Mucosa of stomach (tissue), 1 donor: ENCODE measurements at regions not wholly inside any gene's neighbourhood (a gene's known extent, or its start where the extent isn't known, plus 50 kb on each side); places are given as distances from the start of the nearest gene placed in this dataset.

Experiments used
- H3K27me3 ChIP-seq: one replicate; pipeline ENCODE4 v1.7.0; 2013; ENCODE audit warnings: mild to moderate bottlenecking, low read length; ENCODE audit not compliant: control insufficient read depth, insufficient read depth
- H3K36me3 ChIP-seq: one replicate; pipeline ENCODE4 v1.7.0; 2013; ENCODE audit warnings: low read length; ENCODE audit not compliant: control insufficient read depth, insufficient read depth
- H3K4me1 ChIP-seq: one replicate; pipeline ENCODE4 v1.7.0; 2013; ENCODE audit warnings: mild to moderate bottlenecking, low read length; ENCODE audit not compliant: control insufficient read depth, insufficient read depth
- H3K4me3 ChIP-seq: one replicate; pipeline ENCODE4 v1.7.0; 2013; ENCODE audit warnings: low read length
- H3K9ac ChIP-seq: one replicate; pipeline ENCODE4 v1.7.0; 2013; ENCODE audit warnings: mild to moderate bottlenecking, low read length, moderate library complexity
- H3K9me3 ChIP-seq: one replicate; pipeline ENCODE4 v1.7.0; 2013; ENCODE audit warnings: mild to moderate bottlenecking, low read length, moderate library complexity; ENCODE audit not compliant: control insufficient read depth
- donor health status: Pancreatic carcinoma.

DNA sequence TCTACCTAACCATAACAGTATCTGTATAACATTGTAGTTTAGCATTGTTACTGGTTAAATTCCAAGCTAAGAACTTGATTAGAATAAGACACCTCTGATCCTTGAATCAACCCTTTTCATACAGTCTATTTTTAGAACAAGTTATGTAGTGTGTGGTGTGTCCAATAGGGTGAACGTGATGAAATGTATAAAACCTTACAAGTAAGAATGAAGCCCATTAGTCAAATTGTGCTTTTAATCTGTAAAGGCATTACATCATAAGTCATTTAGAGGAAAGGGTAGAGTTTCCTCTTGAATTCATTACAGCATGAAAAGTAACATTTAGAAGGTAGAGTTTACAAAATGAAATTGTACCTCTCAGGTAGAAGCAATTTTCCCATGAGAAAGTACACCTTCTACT, 479.2 kb downstream of the LTN1 start:
- Histone ChIP-seq H3K4me1 (no peaks in the 10 kb centered on the region), H3K9me3 (no peaks in the 10 kb centered on the region), H3K36me3 (no peaks in the 10 kb centered on the region), H3K4me3 (no peak overlapping the region), H3K27me3 (no peaks in the 10 kb centered on the region), H3K9ac (no peak overlapping the region)

DNA sequence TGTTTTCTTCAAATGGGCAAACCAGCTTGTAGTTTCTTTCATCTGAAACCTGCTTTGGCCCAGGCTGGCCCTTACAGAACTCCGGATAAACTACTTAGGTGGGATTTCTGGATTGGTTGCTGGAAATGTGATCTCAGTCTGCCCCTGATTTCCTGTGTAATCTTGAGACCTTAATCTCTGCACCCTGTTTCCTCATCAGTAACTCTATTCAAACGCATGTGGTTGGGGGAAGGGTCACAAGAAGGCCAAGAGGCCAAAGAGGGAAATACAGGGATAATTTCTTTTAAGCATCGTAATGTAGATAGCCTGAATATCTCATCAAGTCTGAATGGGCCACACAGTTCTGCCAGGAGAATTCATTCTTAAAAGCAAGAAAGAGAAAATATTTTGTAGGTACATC, 483.6 kb downstream of the LTN1 start:
- Histone ChIP-seq H3K9ac (no peak overlapping the region), H3K9me3 (no peaks in the 10 kb centered on the region), H3K4me1 (no peaks in the 10 kb centered on the region), H3K27me3 (no peaks in the 10 kb centered on the region), H3K4me3 (no peak overlapping the region), H3K36me3 (no peaks in the 10 kb centered on the region)

DNA sequence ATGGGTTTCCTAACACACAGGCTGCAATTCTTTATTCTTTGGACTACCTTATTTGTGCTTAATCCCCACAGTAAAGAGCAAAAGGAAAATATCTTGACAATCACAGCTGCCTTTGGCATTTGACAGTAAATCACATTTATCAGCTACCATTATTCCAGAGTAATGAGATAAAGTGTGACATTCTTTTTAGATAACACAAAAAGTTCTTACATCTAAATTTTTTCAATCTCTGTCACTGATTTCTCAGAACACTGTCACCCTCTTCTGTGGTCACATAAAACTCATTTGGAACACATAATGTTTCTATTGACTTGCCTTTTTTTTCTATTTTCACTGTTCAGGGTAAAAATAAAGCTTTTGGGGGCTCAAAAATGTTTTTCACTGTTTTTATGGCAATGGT, 484.6 kb downstream of the LTN1 start:
- Histone ChIP-seq H3K36me3 (no peaks in the 10 kb centered on the region), H3K9ac (no peak overlapping the region), H3K27me3 (no peaks in the 10 kb centered on the region), H3K4me3 (no peak overlapping the region), H3K9me3 (no peaks in the 10 kb centered on the region), H3K4me1 (no peaks in the 10 kb centered on the region)

- Histone ChIP-seq H3K9me3 (no peaks in the 10 kb centered on the region), H3K36me3 (no peaks in the 10 kb centered on the region), H3K4me1 (no peaks in the 10 kb centered on the region), H3K4me3 (no peak overlapping the region), H3K27me3 (no peaks in the 10 kb centered on the region), H3K9ac (no peak overlapping the region)
Measured at GRCh38 chr21:28496517-28496916, 496.2 kb downstream of the LTN1 start.

- no peaks in the 10 kb centered on the region for H3K36me3 ChIP-seq
- no peaks in the 10 kb centered on the region for H3K9me3 ChIP-seq
- H3K27me3 ChIP-seq = no peaks in the 10 kb centered on the region
- no peak overlapping the region for H3K4me3 ChIP-seq
- no peaks in the 10 kb centered on the region for H3K4me1 ChIP-seq
- H3K9ac ChIP-seq = no peak overlapping the region
Measured at GRCh38 chr21:28492127-28492526, 500.6 kb downstream of the LTN1 start.

DNA sequence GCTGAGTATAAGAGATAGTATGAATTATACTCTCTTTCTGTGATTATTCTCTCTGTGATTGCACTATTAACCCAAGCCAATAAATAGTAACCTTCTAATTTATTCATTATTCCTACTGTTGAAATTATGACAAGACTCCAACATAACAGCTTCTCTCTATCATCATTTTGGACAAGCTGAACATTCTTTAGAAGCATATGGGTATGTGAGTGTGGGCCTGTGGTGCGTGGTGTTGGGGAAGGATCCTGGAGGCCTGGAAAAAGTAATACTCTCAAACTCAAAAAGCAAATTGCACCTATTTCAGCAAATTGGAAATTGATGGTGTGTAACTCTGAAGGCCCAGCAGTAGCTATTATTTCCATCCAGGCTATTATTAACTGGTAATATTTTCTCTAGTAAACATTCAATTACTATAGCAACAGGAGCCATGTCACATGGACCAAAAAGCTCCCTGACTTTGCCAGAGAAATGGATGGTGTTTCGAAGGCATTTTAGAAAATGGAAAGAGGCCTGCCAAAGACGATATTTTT, 502.8 kb downstream of the LTN1 start:
- H3K36me3 ChIP-seq = no peaks in the 10 kb centered on the region
- no peaks in the 10 kb centered on the region for H3K4me1 ChIP-seq
- no peaks in the 10 kb centered on the region for H3K9me3 ChIP-seq
- H3K4me3 ChIP-seq = no peak overlapping the region
- no peaks in the 10 kb centered on the region for H3K27me3 ChIP-seq
- H3K9ac ChIP-seq = no peak overlapping the region

GRCh38 chr21:28489162-28489561, 503.5 kb downstream of the LTN1 start:
- H3K9ac ChIP-seq = no peak overlapping the region
- H3K4me3 ChIP-seq = no peak overlapping the region

GRCh38 chr21:28487455-28488070, 505.1 kb downstream of the LTN1 start:
- H3K27me3 ChIP-seq = no peaks in the 10 kb centered on the region
- H3K9me3 ChIP-seq = no peaks in the 10 kb centered on the region
- no peak overlapping the region for H3K9ac ChIP-seq

More at GRCh38 chr21:28489162-28489561, 503.5 kb downstream of the LTN1 start:
- Histone ChIP-seq H3K27me3 (no peaks in the 10 kb centered on the region), H3K4me1 (no peaks in the 10 kb centered on the region), H3K36me3 (no peaks in the 10 kb centered on the region), H3K9me3 (no peaks in the 10 kb centered on the region)

DNA sequence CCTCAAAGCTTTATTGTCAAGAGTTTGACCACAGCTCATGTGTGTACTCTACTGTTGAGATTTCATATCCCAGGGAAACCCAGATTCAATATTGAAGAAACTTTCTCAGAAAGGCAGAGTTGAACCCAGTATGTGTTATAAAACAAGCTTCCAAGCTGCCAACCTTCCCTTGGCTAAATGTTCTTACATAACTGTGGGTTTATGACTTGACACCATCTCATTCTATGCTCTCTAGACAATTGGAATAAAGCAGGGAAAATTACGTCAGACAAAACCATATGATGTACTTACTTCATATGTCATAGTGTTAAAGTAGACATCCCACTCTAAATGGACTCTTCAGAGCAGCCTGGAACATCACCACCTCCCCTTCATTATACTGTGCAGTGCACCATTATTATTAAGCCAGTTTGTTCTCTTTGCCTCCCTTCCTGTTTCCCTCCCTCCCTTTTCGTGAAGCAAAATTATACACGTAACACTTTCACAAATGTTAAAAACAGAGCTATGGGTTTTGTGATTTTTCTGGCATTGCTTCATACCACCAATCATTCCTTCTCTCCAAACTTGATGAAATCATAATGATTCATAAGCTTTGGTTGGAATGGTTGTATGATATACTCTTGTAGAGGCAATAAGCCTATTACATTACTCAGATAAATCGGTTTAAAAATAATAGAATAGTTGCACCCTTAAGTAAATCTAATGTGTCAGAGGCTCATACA, 507.2 kb downstream of the LTN1 start:
- no peaks in the 10 kb centered on the region for H3K4me1 ChIP-seq
- no peaks in the 10 kb centered on the region for H3K9me3 ChIP-seq
- no peaks in the 10 kb centered on the region for H3K36me3 ChIP-seq
- H3K4me3 ChIP-seq = no peak overlapping the region
- no peak overlapping the region for H3K9ac ChIP-seq
- H3K27me3 ChIP-seq = no peaks in the 10 kb centered on the region

More at GRCh38 chr21:28487455-28488070, 505.1 kb downstream of the LTN1 start:
- no peaks in the 10 kb centered on the region for H3K36me3 ChIP-seq
- no peak overlapping the region for H3K4me3 ChIP-seq
- no peaks in the 10 kb centered on the region for H3K4me1 ChIP-seq

GRCh38 chr21:28483301-28484035, 509.2 kb downstream of the LTN1 start:
- H3K9me3 ChIP-seq = no peaks in the 10 kb centered on the region

DNA sequence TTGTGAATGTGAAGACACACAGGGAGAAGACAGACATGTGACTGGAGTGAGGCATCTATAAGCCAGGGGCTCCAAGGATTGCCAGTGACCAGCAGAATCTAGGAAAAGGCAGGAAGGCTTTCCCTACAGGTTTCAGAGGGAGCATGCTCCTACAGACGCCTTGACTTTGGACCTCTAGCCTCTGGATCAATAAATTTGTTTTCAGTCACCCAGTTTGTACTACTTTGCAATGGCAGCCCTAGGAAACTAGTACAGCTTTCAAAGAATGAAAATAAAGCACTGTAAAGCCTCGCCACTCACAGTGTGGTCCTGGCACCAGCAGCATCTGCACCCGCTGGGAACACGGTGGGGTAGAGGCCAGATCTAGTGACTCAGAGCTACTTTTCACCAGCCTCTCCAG, 510.0 kb downstream of the LTN1 start:
- no peaks in the 10 kb centered on the region for H3K36me3 ChIP-seq
- H3K9ac ChIP-seq = no peak overlapping the region
- H3K4me3 ChIP-seq = no peak overlapping the region
- no peaks in the 10 kb centered on the region for H3K4me1 ChIP-seq
- H3K27me3 ChIP-seq = no peaks in the 10 kb centered on the region
- no peaks in the 10 kb centered on the region for H3K9me3 ChIP-seq

More at GRCh38 chr21:28483301-28484035, 509.2 kb downstream of the LTN1 start:
- Histone ChIP-seq H3K36me3 (no peaks in the 10 kb centered on the region), H3K9ac (no peak overlapping the region), H3K4me1 (no peaks in the 10 kb centered on the region), H3K4me3 (no peak overlapping the region), H3K27me3 (no peaks in the 10 kb centered on the region)

- H3K27me3 ChIP-seq = no peaks in the 10 kb centered on the region
- H3K4me3 ChIP-seq = no peak overlapping the region
- no peaks in the 10 kb centered on the region for H3K4me1 ChIP-seq
- no peak overlapping the region for H3K9ac ChIP-seq
- no peaks in the 10 kb centered on the region for H3K9me3 ChIP-seq
- H3K36me3 ChIP-seq = no peaks in the 10 kb centered on the region
Measured at GRCh38 chr21:28480470-28480869, 512.2 kb downstream of the LTN1 start.
